HG02970 (cell line): ENCODE measurements at regions not wholly inside any gene's neighbourhood (a gene's known extent, or its start where the extent isn't known, plus 50 kb on each side); places are given as distances from the start of the nearest gene placed in this dataset.

Experiments
- ATAC-seq: cut with Tn5 transposase; IDR thresholded peaks from one replicate; pipeline ENCODE4 v1.9.1; 2021; ENCODE audit warnings: mild to moderate bottlenecking, moderate library complexity, moderate number of reproducible peaks; ENCODE audit not compliant: unreplicated experiment, low FRiP score

DNA sequence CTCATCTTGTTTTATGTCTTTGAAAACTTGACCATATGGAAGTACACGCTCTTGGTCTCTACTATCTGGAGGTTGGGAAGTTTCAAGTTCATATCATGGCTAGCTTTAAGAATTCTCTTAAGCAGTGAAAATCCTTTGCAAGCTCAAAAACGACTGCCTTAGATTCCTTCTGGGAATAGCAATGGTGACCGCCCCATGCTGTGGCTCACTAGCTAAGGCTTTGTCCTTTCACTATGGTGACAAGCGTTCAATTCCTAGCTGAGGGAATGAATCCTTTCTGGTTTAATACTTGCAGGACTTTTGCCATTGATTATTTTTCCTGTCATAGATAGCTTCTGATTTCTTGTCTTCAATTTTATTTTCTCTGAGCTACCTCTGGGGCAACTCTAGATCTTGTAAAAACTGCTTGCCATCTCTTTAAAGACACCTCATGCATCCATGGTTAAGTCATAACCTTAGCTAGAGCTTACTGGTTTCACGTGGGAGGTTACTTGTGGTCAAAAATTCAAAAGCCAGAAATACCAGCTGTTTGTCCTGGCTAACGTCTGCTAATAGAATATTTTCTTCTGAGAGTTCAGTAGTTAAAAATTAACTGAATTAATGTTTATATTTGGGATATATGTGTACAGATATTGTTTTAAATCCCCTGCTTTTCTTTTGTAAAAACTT is 673.4 kb upstream of the CBLB start:
- ATAC-seq, result no peak

DNA sequence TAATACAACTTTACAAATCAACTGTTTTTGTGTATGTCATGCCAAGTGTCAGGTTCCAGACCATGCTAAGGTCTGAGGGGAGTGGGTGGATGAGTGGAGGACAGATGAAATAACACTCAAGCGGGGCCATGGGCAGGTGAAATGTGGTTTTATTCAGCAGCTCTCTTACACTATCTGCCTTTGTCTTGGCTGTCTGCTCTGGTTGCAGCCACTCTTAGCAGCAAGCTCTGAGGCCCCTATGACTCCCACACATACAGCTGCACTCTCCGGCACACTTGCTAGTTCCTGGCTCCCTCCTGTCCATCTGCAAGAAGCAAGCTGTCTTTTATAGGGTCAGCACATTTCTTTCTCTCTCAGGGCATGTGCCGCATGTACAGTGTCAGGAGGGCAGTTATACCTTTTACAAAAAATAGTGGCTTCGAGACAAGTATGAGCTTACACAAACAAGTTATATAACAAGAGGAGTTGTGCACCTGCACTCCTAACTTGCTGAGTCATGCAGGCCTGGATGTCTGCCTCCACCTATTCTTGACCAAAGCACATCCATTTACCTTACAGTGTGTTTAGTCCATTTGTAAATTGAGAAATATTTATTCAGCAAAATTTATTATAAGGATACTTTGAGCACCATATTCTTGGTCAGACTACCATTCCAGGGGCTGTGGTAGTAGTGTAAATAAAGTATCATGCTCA is 683.7 kb upstream of the CBLB start:
- no peak for ATAC-seq

DNA sequence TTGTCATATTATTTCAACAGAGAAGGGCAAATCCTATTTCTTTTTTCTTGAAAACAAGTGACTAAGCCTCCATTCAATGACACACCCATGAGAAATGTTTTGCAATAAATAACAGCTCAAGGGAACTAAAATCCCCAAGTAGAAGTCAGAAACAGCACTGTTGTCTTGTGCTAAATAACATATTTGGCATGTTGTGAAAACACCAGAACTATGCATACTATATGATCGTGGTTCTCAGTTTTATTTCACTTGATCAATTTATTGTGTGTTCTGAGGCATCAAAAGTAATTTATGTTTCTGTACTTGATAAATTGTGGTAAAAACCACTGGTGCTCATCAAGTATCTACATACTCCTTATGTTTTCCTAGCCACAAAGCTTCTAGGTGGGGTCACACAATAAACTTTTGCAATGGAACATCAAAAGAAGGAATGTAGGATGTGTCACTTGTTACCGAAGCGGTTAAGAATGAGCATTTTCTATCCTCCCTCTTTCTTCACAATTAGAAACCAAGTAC is 691.7 kb upstream of the CBLB start:
- no peak for ATAC-seq

DNA sequence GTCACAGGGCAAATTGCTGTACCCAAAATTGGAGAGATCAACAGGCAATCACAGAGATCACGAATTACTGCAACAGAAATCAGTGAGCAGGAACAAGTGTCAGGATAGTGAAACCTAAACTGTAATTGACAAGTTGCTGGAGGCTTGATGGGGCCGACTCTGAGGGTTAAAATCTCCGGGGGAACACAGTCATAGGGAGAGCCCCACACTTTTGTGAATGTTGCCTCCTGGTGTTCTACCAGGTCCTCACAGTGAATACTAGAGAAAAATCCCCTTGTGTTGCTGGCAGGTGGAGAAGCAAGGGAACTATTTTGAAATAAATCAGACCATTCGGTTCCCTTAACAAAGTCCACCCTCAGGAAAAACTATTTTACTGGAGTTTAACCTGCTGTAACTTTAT is 697.5 kb upstream of the CBLB start:
- no peak for ATAC-seq

DNA sequence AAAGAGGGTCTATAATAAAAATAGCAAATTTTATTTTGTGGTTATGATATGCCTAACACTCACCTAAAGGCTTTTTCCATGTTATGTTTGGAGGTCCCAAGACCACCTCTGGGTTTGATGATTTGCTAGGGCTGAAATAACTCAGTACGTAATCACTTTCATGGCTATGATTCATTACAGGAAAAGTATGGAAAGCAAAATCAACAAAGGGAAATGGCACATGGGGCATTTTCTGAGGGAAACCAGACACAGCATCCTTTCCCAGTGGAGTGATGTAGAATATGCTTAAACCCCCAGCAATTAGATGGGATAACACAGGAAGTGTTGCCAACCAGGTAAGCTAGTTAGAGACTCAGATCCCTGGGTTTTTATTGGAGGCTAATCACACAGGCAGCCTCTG is 701.6 kb upstream of the CBLB start:
- ATAC-seq, result no peak

DNA sequence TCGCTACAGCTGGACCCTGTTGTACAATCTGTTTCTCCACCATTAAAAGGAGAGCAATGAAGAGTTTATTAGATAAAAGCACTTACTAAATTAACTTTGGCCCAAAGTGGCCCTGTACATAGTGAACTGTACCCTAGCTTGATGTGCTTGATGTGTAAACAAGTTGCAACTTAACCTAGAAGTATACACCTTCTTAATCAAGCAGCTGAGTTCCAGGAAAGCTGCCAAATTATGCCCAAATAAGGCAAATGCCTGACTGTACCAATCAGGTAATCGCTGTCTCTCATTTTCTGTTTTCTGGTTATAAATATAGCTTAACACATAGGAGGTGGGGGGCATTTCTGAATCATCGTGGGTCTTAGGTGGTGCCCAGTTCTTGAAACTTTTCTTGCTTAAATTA is 704.8 kb upstream of the CBLB start:
- no peak for ATAC-seq

DNA sequence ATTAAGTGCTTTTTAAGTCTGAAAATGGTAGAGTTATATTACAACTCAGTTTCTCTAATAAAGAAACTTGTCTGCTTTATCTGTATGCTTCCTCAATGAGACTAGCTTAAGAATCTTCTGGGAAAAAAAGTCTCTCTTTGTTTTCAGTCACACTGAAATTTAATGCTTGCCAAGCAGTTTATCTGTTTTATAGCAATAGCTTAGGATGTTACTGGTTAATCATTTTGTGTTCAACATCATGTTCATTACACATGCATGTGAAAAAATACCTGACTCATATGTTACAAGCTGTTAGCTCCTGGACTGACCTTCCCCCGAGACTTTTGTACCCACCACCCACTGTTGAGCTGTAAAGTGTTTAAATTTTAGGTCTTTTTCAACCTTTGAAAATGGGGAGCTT is 706.2 kb upstream of the CBLB start:
- ATAC-seq, result no peak

DNA sequence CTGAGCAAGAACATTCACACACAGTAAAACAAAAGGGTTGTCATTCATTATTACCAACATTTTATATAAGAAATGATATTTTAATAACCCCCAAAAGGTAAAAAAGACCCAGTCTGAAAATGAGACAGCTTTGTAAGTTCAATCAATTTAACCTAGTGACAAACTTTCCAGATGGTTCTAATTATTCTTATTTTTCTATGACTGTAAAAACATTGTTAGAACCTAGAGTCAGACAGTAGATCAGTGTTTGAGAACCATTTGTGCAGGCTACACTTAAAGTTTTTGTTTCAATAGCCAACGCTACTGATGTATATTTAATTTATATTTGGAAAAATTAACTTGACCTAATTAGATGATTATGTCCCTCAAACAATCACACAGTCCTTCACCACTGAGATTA is 708.4 kb upstream of the CBLB start:
- ATAC-seq, result no peak

DNA sequence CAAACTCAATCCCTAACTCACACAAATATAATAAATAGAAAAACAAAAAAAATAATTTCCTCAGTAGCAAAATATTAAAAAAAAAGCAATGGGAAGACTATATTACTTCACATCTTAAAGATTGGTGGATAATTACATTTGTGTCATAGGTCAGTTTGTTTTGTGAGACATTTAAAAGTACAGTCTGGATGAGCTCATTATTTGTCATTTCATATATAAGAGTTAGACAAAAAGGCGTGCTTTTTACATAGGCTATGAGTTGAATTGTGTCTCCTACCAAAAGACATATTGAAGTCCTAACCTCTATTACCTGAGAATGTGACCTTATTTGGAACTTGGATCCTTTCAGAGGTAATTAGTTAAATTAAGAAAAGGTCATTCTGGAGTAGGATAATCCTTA is 710.1 kb upstream of the CBLB start:
- ATAC-seq, result no peak

DNA sequence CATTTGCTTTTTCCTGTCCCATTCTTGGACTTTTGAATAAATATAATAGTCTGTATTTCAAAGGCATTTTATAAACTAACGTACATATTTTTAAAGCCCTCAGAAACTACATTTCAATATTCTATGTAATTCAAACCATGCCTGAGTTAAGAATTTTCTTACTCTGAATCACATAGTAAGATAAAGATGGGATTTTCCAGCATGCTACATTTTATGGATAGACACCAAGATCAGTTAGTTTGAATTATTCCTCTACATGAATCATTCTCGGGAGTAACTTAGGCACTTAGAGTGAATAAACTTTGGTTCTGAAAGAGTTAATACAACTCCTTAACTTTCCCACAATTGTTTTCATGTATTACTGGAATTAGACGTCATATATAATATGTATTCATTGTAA is 713.3 kb upstream of the CBLB start:
- ATAC-seq, result no peak

DNA sequence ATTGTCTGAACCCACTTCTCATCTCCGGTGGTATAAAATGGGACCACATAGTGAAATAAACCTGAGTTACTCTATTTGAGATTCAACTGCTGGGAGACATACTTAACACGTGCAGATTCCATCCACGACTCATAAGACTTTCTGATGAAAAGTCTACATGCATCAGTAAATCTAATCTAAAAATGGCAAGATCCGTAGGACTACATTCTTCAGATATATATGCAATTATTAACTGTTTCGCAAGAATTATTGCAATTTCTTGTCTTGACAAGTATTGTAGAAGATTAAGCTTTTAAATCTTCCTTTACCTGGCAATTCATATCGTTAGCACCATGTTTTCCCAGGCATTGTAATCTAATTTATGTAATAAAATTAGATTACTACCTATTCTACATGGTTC is 718.7 kb upstream of the CBLB start:
- no peak for ATAC-seq

DNA sequence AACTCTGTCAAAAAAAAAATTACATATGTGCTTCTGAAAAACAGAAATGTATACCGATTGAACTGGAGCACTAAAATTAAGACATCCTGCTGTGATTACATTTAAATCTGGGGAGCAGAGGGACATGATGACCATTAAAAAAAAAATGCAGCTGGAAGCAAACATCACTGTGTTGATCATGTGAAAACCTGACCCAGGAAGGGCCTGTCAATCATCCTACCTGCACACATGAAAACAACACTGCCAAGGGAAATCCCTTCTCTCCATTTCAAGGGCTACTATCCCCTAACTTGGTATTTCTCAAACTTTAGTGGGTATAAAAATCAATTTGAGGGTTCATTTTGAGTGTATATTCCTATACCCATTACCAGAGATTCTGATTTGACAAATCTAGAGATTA is 719.9 kb upstream of the CBLB start:
- no peak for ATAC-seq

DNA sequence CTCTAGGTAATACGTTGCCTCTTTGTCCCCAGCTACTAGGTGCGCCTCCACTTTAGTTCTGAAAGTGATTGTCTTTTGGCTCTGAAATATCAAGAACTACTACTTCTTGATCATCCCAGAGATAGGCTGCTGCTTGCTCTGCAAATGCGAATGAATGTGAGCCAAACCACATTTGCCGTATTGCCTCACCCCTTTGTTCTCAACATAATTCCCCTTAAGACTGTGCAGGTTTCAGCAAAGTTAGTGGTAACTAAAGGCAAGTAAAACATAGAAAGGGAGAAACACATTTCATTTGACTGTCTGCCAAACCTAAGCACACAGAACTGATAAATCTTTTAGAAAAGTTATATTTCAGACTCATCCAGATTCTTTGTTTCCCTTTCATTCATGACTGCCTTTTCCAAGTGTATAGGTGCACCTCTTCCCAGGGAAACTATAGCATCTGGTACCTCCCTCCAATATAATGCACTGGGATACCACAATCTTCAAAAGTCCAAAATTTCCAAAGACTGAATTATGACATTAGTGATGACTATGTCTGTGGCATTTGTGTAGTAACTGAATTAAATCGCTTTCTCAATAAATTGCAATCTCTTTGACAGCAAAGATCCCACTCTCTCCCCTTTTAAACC is 720.6 kb upstream of the CBLB start:
- ATAC-seq, result no peak

DNA sequence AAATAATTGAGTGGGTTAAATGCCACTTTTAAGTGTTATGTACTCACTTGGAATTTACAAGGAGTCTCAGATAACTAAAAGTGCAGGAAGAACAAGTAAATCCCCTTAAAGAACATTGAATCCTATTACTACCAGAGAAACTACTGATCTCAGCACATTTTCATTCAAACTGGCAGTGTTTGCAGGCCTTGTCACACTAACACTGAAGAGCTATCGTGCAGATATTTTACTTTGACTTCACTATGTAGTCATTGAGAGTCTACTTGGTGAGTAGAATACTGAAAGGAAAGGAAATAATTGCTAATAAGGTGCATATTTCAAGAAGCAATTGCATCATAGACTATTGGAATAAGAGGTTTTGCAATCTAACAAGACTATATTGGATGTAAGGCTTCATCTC is 721.4 kb upstream of the CBLB start:
- ATAC-seq, result no peak

DNA sequence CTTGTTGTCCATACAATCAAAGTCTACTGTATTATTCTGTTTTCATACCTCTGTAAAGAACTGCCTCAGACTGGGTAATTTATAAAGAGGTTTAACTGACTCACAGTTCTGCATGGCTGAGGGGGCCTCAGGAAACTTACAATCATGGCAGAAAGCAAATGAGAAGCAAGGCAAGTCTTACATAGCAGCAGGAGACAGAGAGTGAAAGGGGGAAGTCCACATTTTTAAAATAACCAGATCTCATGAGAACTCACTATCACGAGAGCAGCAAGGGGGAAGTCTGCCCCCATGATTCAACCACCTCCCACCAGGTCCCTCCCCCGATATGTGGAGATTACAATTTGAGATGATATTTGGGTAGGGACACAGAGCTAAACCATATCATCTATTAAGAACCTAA is 724.6 kb upstream of the CBLB start:
- ATAC-seq, result no peak

DNA sequence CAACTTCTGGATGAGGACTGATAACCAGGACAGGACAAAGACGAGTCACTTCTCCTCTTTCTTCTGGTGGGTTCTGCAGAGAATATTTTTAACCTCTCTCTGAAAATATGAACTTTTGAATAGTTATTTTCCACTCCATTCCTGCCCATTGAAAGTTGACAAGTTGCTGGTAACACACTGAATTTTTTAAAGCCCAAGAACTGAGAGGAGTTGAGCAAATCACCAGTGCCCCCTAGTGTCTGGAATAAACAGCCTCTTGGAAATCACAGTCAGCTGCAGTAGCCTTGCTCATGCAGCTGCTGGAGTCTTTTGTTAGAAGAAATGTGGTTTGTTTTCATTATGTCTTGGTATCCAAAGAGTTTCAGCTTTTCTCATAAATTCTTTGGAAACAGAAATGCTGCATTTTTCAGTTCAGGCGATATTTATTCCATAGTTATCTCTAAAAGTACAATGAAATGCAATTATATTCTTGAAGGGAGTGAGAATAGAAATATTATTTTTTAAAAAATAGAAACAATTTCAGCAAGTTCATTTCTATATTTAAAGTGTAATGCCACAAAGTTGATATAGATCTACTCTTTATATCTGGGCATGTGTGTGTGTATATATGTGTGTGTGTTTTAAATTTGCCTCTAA is 741.0 kb upstream of the CBLB start:
- ATAC-seq, result peak; percentile 66

DNA sequence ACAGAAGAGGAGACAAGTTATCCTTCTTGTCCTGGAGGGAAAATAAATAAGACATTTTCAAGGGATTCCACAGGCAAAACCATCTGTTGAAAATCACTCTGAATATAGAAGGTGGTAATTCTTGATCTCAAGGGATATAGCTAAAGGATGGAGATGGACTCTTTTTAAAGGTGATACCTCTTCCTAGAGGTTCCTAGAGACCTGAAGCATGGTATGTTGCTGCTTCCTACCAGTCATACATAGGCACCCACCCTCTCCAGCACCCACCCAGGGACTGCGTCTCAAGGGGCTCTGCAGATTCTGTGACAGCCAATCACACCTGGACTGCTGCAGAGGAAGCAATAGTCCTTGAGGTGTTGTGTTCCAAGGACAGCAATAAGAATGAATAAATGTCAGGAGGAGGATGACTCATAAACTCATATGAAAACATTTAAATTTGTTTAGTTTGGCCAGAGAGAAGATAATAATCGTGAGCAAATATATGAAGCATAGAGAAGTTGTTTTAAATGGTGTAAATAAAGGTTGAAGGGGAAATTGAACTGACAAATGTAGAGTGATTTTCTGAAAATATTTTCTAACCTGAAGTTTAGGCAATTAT is 741.6 kb upstream of the CBLB start:
- ATAC-seq, result no peak

DNA sequence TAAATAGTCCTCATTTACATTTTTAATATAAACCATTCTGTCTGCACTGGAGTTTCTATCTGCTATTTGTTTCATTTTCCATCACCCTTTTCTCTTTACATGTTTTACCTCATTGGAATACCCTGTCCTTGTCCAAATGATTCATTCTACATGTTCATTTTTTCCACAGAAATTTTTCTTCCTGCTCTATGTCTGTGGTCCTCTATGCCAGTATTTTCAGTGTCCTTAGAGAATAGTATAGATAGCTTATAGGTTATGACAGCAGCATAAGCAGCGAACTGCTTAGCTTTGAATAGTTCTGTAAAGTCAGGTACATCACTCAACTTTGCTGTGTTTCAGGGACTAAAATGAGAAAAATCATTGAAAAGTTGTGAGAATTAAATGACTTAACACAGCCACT is 742.3 kb upstream of the CBLB start:
- no peak for ATAC-seq

DNA sequence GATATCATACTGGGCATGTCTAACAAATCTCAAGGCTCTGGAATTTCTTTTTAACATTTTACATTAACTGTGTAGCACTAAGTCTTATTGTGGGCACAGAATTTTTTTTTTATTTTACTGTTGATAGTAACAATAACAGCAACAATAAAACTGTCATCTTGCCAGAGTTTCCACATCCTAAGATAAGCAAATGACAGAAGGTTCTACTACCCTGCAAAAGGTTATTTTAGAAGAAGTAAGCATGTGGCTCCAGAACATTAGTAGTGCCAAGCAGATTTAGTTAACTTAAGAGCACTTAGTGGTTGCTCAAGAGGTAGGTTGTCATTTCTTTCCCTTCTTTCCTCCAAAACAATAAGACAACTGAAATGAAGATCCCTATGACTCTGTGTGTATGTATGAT is 743.0 kb upstream of the CBLB start:
- no peak for ATAC-seq

DNA sequence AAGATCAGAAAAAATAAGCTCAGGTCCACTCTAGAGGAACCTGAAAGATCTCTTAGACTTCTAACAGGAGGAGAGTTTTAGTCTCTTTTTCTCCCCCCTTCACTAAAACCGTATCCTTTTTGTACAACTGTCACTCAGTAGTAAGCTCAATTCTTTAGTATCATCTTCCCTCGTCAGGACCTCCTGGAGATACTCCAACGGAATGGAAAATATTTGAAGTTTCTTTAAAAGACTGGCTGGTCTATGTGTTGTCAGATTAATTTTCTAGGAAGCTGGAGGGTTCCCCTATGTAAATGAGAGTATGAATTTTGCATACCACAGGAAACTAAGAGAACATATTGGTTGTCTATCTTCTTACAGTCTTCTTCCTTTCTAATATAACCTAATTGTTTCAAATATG is 747.7 kb upstream of the CBLB start:
- ATAC-seq, result no peak

DNA sequence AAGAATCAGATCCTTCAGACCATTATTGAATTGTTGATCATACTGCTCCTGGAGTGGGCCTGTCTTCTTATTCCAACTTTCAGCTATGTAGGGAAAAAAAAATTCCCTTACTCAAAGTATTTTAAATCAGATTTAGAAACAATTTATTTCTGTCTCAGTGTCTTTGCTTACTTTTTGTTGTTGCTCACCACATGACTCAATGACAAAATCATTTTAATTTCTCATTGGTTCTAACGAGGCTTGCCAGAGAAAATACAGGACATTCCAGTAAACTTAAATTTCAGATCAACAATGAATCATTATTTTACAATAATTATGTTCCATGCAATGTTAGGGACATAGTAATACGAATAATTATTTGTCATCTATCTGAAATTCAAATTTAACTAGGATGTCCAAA is 748.5 kb upstream of the CBLB start:
- ATAC-seq, result no peak
